ENCODE measurements at regions not wholly inside any gene's neighbourhood (a gene's known extent, or its start where the extent isn't known, plus 50 kb on each side); places are given as distances from the start of the nearest gene placed in this dataset.

DNA sequence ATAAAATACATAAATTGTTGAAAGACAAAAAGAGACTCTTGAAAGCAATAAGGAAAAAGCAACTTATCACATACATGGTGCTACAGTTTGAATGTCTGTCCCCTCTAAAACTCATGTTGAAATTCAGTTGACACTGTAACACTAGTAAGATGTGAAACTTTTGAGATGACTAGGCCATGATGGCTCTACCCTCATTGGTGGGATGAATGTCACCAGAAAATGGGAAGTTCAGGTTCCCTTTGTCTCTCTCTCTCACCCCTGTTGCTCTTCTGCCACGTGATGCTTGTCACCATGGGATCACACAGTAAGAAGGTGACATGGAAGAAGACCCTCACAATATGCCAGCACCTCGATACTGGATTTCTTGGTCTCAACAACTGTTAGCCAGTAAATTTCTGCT, 50.3 kb upstream of the SPTLC1 start:
- POLR2A ChIA-PET (ENCODE audit: low non-redundant PET): no interaction called here

More for the DNA sequence above, 50.3 kb upstream of the SPTLC1 start:
- H3K36me3 ChIP-seq (ENCODE audit: insufficient read depth, low read length, poor library complexity, severe bottlenecking): no peaks in the 10 kb centered on the region
- H3K4me1 ChIP-seq (ENCODE audit: insufficient read depth, low read length, poor library complexity, severe bottlenecking): no peaks in the 10 kb centered on the region
- CTCF ChIA-PET: no interaction called here
- intact Hi-C loops (cut with micrococcal nuclease; ENCODE audit: unreplicated experiment): no loop called here
- no peak for DNase-seq (ENCODE audit: low spot score)
- no peak for TF ChIP-seq CTCF (conservative IDR thresholded peaks at IDR 0.05; ENCODE audit: low read depth, low read length)
- TF ChIP-seq EZH2 (IDR thresholded peaks at IDR 0.05; ENCODE audit: borderline replicate concordance, low read depth, low read length, poor library complexity, severe bottlenecking): no peak
- H3K9me3 ChIP-seq (ENCODE audit: low read depth, low read length, poor library complexity, severe bottlenecking): no peaks in the 10 kb centered on the region
- H3K27me3 ChIP-seq (replicated peaks; ENCODE audit: insufficient read depth, low read depth, low read length, poor library complexity): no peaks in the 10 kb centered on the region
- BruUV-seq (replicated peaks): no TSS peak
- H3K27ac ChIP-seq (ENCODE audit: low read depth, low read length, poor library complexity, severe bottlenecking): no peak overlapping the region
- no peak overlapping the region for H3K4me3 ChIP-seq (ENCODE audit: low read depth, low read length, poor library complexity, severe bottlenecking)

All from A673 (cell line).